Caco-2 (cell line): ENCODE measurements at regions not wholly inside any gene's neighbourhood (a gene's known extent, or its start where the extent isn't known, plus 50 kb on each side); places are given as distances from the start of the nearest gene placed in this dataset.

Experiments used
- BruUV-seq: library from RNA; stranded (reverse); fragments of 400-500 nt; replicated peaks from 2 replicates; lab custom pipeline; 2021; lab: Mats Ljungman, UMichigan
- CTCF ChIA-PET: fragments of 300-600 bp; sonication (Branson Sonifier 250); formaldehyde crosslinking; loops from one replicate; lab custom pipeline; 2022; ENCODE audit warnings: antibody characterized with exemption; lab: Charles Lee
- POLR2A ChIA-PET: fragments of 300-600 bp; sonication (Branson Sonifier 250); formaldehyde crosslinking; loops from one replicate; lab custom pipeline; 2022; ENCODE audit warnings: antibody characterized with exemption; lab: Charles Lee
- DNase-seq, 2 experiments: peaks; one replicate each; pipeline versions ENCODE4 v3.0.0 to v3.0.0-alpha.2; 2020 to 2022
- H3K27me3 ChIP-seq: replicated peaks from 2 replicates; pipeline ENCODE4 v1.6.0; 2011; ENCODE audit warnings: low read length; ENCODE audit not compliant: control insufficient read depth, insufficient read depth
- H3K36me3 ChIP-seq: 2 replicates; pipeline ENCODE4 v1.5.1; 2011; ENCODE audit warnings: low read length; ENCODE audit not compliant: control insufficient read depth, insufficient read depth
- H3K4me1 ChIP-seq: fragments of 250-450 bp; sonication (Bioruptor Pico); 2 replicates; pipeline ENCODE4 v1.5.1; 2020; ENCODE audit warnings: mild to moderate bottlenecking
- H3K4me3 ChIP-seq: 2 replicates; pipeline ENCODE4 v1.5.1; 2011; ENCODE audit warnings: low read depth, mild to moderate bottlenecking, control low read depth, low read length
- H3K9me3 ChIP-seq: fragments of 250-450 bp; sonication (Bioruptor Pico); 2 replicates; pipeline ENCODE4 v1.5.1; 2020; ENCODE audit warnings: mild to moderate bottlenecking, moderate library complexity
- H3K27ac Mint-ChIP-seq: one replicate; pipeline ENCODE4 v1.8.0; 2022; ENCODE audit warnings: mixed read lengths; ENCODE audit not compliant: unreplicated experiment
- H3K27me3 Mint-ChIP-seq: one replicate; pipeline ENCODE4 v1.8.0; 2022; ENCODE audit warnings: mixed read lengths; ENCODE audit not compliant: insufficient read depth, unreplicated experiment
- H3K36me3 Mint-ChIP-seq: one replicate; pipeline ENCODE4 v1.8.0; 2022; ENCODE audit warnings: mild to moderate bottlenecking, mixed read lengths; ENCODE audit not compliant: insufficient read depth, unreplicated experiment
- H3K4me1 Mint-ChIP-seq: one replicate; pipeline ENCODE4 v1.8.0; 2022; ENCODE audit warnings: low read depth, mixed read lengths; ENCODE audit not compliant: unreplicated experiment
- H3K4me3 Mint-ChIP-seq: one replicate; pipeline ENCODE4 v1.8.0; 2022; ENCODE audit warnings: mild to moderate bottlenecking, moderate library complexity, mixed read lengths; ENCODE audit not compliant: unreplicated experiment
- H3K9me3 Mint-ChIP-seq: one replicate; pipeline ENCODE4 v1.8.0; 2022; ENCODE audit warnings: mixed read lengths; ENCODE audit not compliant: unreplicated experiment
- intact Hi-C: fragments of 100-400 bp; cut with micrococcal nuclease; formaldehyde crosslinking; loops from one replicate; pipeline ENCODE4 v1.10.0; 2022; ENCODE audit not compliant: unreplicated experiment
- TF ChIP-seq, protein P1 (sequence below), 2 experiments: fragments of 200-600 bp in 1 of 2; IDR thresholded peaks; 1 replicate in 1 of 2; 2 replicates in 1 of 2; pipeline versions ENCODE4 v1.5.1 to v1.8.0; 2011 to 2022; ENCODE audit warnings: antibody characterized with exemption in 1 of 2, control low read depth in 1 of 2, inconsistent platforms in 1 of 2, low read depth in 1 of 2, low read length in 1 of 2, mild to moderate bottlenecking in 1 of 2, moderate library complexity in 1 of 2; ENCODE audit not compliant: insufficient read depth in 1 of 2, severe bottlenecking in 1 of 2, unreplicated experiment in 1 of 2

DNA sequence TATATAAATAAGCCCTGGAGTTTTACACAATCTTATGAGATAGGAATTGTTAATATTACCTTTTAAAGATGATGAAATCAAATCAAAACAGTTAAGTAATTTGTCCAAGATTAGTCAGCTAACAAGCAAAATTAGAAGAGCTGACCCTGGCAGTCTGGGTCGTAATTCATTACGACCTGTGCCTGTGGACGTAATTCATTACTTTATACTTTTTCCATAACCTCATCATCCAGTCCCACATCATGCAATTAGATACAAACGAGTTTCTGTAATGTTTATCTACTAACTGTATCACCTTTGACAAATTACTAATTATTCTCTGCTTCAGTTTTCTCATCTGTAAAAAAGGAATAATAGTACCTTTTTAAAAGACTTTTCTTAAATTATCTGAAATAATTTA, 665.9 kb downstream of the ZBBX start:
- H3K27me3 Mint-ChIP-seq: no peaks in the 10 kb centered on the region
- CTCF ChIA-PET: no interaction called here
- peaks cover 11% of the 10 kb centered on the region for H3K9me3 Mint-ChIP-seq
- BruUV-seq: no TSS peak
- H3K9me3 ChIP-seq: no peaks in the 10 kb centered on the region
- H3K36me3 ChIP-seq: no peaks in the 10 kb centered on the region
- H3K27ac Mint-ChIP-seq: no peak overlapping the region
- H3K4me3 Mint-ChIP-seq: no peak overlapping the region
- intact Hi-C loops: loop anchor here (5.0 kb wide), 1 partner anchor 118 kb away; no protein-coding TSS in a partner anchor
- no peaks in the 10 kb centered on the region for H3K4me1 ChIP-seq
- POLR2A ChIA-PET: no interaction called here
- no peaks in the 10 kb centered on the region for H3K36me3 Mint-ChIP-seq
- H3K4me1 Mint-ChIP-seq: peaks cover 6% of the 10 kb centered on the region
- no peaks in the 10 kb centered on the region for H3K27me3 ChIP-seq
- TF ChIP-seq, protein P1, sequence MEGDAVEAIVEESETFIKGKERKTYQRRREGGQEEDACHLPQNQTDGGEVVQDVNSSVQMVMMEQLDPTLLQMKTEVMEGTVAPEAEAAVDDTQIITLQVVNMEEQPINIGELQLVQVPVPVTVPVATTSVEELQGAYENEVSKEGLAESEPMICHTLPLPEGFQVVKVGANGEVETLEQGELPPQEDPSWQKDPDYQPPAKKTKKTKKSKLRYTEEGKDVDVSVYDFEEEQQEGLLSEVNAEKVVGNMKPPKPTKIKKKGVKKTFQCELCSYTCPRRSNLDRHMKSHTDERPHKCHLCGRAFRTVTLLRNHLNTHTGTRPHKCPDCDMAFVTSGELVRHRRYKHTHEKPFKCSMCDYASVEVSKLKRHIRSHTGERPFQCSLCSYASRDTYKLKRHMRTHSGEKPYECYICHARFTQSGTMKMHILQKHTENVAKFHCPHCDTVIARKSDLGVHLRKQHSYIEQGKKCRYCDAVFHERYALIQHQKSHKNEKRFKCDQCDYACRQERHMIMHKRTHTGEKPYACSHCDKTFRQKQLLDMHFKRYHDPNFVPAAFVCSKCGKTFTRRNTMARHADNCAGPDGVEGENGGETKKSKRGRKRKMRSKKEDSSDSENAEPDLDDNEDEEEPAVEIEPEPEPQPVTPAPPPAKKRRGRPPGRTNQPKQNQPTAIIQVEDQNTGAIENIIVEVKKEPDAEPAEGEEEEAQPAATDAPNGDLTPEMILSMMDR (IDR thresholded peaks at IDR 0.05; ENCODE audit: insufficient read depth in 1 of 2, low read depth in 1 of 2, low read length in 1 of 2, severe bottlenecking in 1 of 2, unreplicated experiment in 1 of 2): no peak
- H3K4me3 ChIP-seq: no peak overlapping the region
- DNase-seq: no peak

DNA sequence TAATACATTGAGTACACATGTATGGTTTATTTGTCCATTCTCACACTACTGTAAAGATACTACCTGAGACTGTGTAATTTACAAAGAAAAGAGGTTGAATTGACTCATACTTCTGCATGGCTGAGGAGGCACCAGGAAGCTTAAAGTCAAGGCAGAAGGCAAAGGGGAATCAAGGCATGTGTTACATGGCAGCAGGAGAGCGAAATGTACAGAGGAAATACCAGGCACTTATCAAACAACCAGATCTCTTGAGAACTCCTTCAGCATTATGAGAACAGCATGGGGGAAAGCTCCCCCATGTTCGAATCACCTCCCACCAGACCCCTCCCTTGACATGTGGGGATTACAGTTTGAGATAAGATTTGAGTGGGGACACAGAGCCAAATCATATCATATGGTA, 666.3 kb downstream of the ZBBX start:
- Histone ChIP-seq H3K27me3 (no peaks in the 10 kb centered on the region), H3K9me3 (no peaks in the 10 kb centered on the region), H3K4me1 (no peaks in the 10 kb centered on the region), H3K4me3 (no peak overlapping the region), H3K36me3 (no peaks in the 10 kb centered on the region)
- no peaks in the 10 kb centered on the region for H3K27me3 Mint-ChIP-seq
- peaks cover 6% of the 10 kb centered on the region for H3K4me1 Mint-ChIP-seq
- H3K27ac Mint-ChIP-seq: peak overlapping the region; percentile 42
- H3K4me3 Mint-ChIP-seq: no peak overlapping the region
- POLR2A ChIA-PET: no interaction called here
- TF ChIP-seq, protein P1 (IDR thresholded peaks at IDR 0.05; ENCODE audit: insufficient read depth in 1 of 2, low read depth in 1 of 2, low read length in 1 of 2, severe bottlenecking in 1 of 2, unreplicated experiment in 1 of 2): no peak
- H3K36me3 Mint-ChIP-seq: no peaks in the 10 kb centered on the region
- no peak for DNase-seq
- no TSS peak for BruUV-seq
- intact Hi-C loops: loop anchor here (5.0 kb wide), 1 partner anchor 119 kb away; no protein-coding TSS in a partner anchor
- peaks cover 11% of the 10 kb centered on the region for H3K9me3 Mint-ChIP-seq
- CTCF ChIA-PET: no interaction called here

DNA sequence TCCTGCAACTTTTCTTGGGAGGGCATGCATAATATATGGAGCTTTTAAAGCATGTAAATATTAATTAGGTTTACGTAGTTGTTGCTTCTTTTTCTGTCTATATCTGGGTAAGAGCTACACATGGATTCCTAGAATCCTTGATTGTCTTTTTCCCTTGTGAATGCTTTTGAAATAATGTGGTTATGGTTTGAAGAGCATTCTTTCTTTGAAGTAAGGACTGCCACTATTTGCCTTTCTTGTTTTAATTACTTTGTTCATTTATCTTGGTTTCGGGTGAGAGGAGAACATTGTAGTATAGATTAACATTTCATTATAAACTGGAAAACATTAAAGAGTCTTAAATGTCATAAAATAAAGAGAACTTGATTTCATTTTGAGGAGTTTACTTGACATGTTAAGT, 674.0 kb downstream of the ZBBX start:
- H3K27me3 Mint-ChIP-seq: no peaks in the 10 kb centered on the region
- no peaks in the 10 kb centered on the region for H3K4me1 Mint-ChIP-seq
- no peak overlapping the region for H3K27ac Mint-ChIP-seq
- BruUV-seq: no TSS peak
- Histone ChIP-seq H3K4me1 (no peaks in the 10 kb centered on the region; the same call in 1 of the 2 replicates), H3K27me3 (no peaks in the 10 kb centered on the region), H3K9me3 (no peaks in the 10 kb centered on the region), H3K36me3 (no peaks in the 10 kb centered on the region), H3K4me3 (no peak overlapping the region)
- DNase-seq: no peak
- POLR2A ChIA-PET: interaction anchor here (0.6 kb wide), 1 partner anchor 793 kb away, joined by 3 read pairs; no protein-coding TSS in a partner anchor
- H3K4me3 Mint-ChIP-seq: no peak overlapping the region
- TF ChIP-seq, protein P1 (IDR thresholded peaks at IDR 0.05; ENCODE audit: insufficient read depth in 1 of 2, low read depth in 1 of 2, low read length in 1 of 2, severe bottlenecking in 1 of 2, unreplicated experiment in 1 of 2): no peak
- peaks cover 5% of the 10 kb centered on the region for H3K9me3 Mint-ChIP-seq
- intact Hi-C loops: no loop called here
- no peaks in the 10 kb centered on the region for H3K36me3 Mint-ChIP-seq
- CTCF ChIA-PET: no interaction called here
